HL-60 (cell line): ENCODE measurements at regions not wholly inside any gene's neighbourhood (a gene's known extent, or its start where the extent isn't known, plus 50 kb on each side); places are given as distances from the start of the nearest gene placed in this dataset.

Experiments
- DNase-seq, 2 experiments: peaks; one replicate each; pipeline ENCODE4 v3.0.0-alpha.2; 2010 to 2020; ENCODE audit warnings: low read depth in 1 of 2, low spot score in 1 of 2
- H3K27ac ChIP-seq: fragments of 250-450 bp; sonication (Bioruptor Pico); replicated peaks from 2 replicates; pipeline ENCODE4 v1.5.1; 2020; ENCODE audit warnings: mild to moderate bottlenecking, moderate library complexity
- H3K27me3 ChIP-seq: fragments of 250-450 bp; sonication (Bioruptor Pico); 2 replicates; pipeline ENCODE4 v1.5.1; 2021; ENCODE audit warnings: mild to moderate bottlenecking, moderate library complexity; ENCODE audit not compliant: insufficient read depth, poor library complexity, severe bottlenecking
- H3K4me3 ChIP-seq: replicated peaks from 2 replicates; pipeline ENCODE4 v1.5.1; 2011; ENCODE audit warnings: mild to moderate bottlenecking, control low read depth, low read length; ENCODE audit not compliant: insufficient read depth
- CTCF ChIP-seq: IDR thresholded peaks from one replicate; pipeline ENCODE4 v1.5.1; 2011; ENCODE audit warnings: low read length, control low read depth, inconsistent platforms; ENCODE audit not compliant: insufficient read depth
- GABPA ChIP-seq: IDR thresholded peaks from 2 replicates; pipeline ENCODE4 v1.6.1; 2012; ENCODE audit warnings: low read depth
- POLR2AphosphoS5 ChIP-seq: IDR thresholded peaks from 2 replicates; pipeline ENCODE4 v1.6.1; 2012; ENCODE audit warnings: low read depth
- REST ChIP-seq: IDR thresholded peaks from 2 replicates; pipeline ENCODE4 v1.6.1; 2012; ENCODE audit warnings: low read depth; ENCODE audit not compliant: insufficient replicate concordance
- SPI1 ChIP-seq: IDR thresholded peaks from 2 replicates; pipeline ENCODE4 v1.6.1; 2012; ENCODE audit warnings: low read depth, mild to moderate bottlenecking, borderline replicate concordance

DNA sequence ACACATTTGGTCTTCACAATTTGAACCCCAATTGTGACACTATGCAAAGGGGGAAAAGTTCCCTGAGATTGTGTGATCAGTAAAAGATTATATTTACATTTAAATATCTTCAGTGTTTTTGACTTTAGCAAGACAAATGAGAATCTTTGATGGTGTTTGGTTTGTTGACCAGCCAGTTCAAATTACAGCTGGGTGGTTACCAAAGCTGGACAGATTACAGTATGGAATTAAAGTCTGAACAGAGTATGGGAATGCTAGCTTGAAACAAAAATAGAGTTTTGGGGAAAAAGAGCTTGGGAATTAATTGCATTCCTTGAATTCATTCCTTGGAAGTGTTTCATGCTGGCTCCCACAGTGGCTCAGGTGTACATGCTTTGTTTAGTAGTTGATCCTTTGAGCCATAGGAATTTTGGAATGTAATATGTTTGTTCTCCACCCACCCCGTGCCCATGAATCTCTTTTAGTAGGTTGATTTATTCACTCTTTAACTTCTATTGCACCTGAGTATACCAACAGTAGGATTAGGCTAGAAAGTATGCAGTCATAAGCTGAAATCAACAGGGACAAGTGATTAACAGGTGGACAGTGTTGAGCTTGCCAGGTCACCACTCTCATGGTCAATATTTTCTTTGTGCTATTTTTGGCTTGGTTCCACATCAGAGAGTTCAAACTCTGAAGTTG lies 81.1 kb upstream of the HELT start:
- no peaks in the 10 kb centered on the region for H3K27me3 ChIP-seq
- no peak overlapping the region for H3K4me3 ChIP-seq
- DNase-seq: no peak
- no peak for TF ChIP-seq POLR2AphosphoS5
- no peak for TF ChIP-seq CTCF
- no peak for TF ChIP-seq GABPA
- no peak for TF ChIP-seq SPI1
- TF ChIP-seq REST: no peak
- H3K27ac ChIP-seq: no peak overlapping the region

GRCh38 chr4:184937745-184938144 lies 80.5 kb upstream of the HELT start:
- H3K27ac ChIP-seq: no peak overlapping the region
- H3K27me3 ChIP-seq: no peaks in the 10 kb centered on the region
- TF ChIP-seq GABPA (no peak), POLR2AphosphoS5 (no peak), CTCF (no peak), SPI1 (no peak), REST (no peak)
- no peak for DNase-seq
- H3K4me3 ChIP-seq: no peak overlapping the region

DNA sequence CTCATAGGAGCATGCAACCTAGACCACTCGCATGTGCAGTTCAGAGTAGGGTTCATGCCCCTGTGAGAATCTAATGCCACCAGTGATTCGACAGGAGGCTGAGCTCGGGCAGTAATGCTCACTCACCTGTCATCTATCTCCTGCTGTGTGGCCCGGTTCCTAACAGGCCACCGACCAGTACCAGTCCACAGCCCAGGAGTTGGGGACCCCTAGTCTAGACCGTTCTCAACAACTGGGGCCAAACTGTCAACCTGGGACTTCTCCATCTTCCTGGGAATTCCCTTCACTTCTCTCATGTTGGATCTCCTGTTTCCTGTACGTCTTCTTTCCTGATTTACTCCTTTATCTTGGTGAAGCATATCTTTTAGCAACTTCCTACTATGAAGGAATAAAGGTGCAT lies 79.4 kb upstream of the HELT start:
- no peak overlapping the region for H3K27ac ChIP-seq

More for the DNA sequence above, 79.4 kb upstream of the HELT start:
- TF ChIP-seq REST (no peak), SPI1 (no peak), POLR2AphosphoS5 (no peak), CTCF (no peak), GABPA (no peak)
- DNase-seq: no peak
- Histone ChIP-seq H3K27me3 (no peaks in the 10 kb centered on the region), H3K4me3 (no peak overlapping the region)
